Stomach (tissue), 8 donors: ENCODE measurements at regions not wholly inside any gene's neighbourhood (a gene's known extent, or its start where the extent isn't known, plus 50 kb on each side); places are given as distances from the start of the nearest gene placed in this dataset.

Experiments
- DNase-seq, 2 donors: peaks; one replicate each; pipeline versions ENCODE4 v3.0.0 to v3.0.0-alpha.2; 2013 to 2019
- H3K27ac ChIP-seq, 5 donors: fragments of 200-600 bp in 4 of 5; sonication (generic) in 4 of 5; one replicate each; pipeline ENCODE4 v1.5.1; 2013 to 2019; ENCODE audit warnings: mild to moderate bottlenecking in 1 of 5, moderate library complexity in 1 of 5
- H3K27me3 ChIP-seq, 3 donors: fragments of 200-600 bp; sonication (generic); one replicate each; pipeline ENCODE4 v1.5.1; 2017 to 2019; ENCODE audit warnings: mixed run types in 1 of 3
- H3K36me3 ChIP-seq, 4 donors: fragments of 200-600 bp; sonication (generic); 1 replicate in 3 of 4; 2 replicates in 1 of 4; pipeline ENCODE4 v1.5.1; 2016 to 2019
- H3K4me1 ChIP-seq, 4 donors: fragments of 200-600 bp; sonication (generic); one replicate each; pipeline ENCODE4 v1.5.1; 2016 to 2019
- H3K4me3 ChIP-seq, 4 donors: fragments of 200-600 bp; sonication (generic) in 3 of 4; one replicate each; pipeline ENCODE4 v1.5.1; 2016 to 2019; ENCODE audit warnings: mild to moderate bottlenecking in 1 of 4
- H3K9me3 ChIP-seq, 4 donors: fragments of 200-600 bp; sonication (generic); one replicate each; pipeline ENCODE4 v1.5.1; 2016 to 2019
- EP300 ChIP-seq: sonication (generic); formaldehyde crosslinking; IDR thresholded peaks from one replicate; pipeline ENCODE4 v1.6.1; 2017; ENCODE audit warnings: antibody characterized with exemption
- POLR2A ChIP-seq, 4 donors: fragments of 450-650 bp; IDR thresholded peaks; one replicate each; pipeline ENCODE4 v1.6.1; 2016; ENCODE audit warnings: antibody characterized with exemption in 4 of 4, control low read depth in 2 of 4, mild to moderate bottlenecking in 1 of 4, moderate library complexity in 1 of 4
- POLR2AphosphoS5 ChIP-seq, 3 donors: sonication (generic); formaldehyde crosslinking; IDR thresholded peaks; one replicate each; pipeline ENCODE4 v1.6.1; 2016; ENCODE audit warnings: antibody characterized with exemption in 3 of 3
- WGBS, 5 donors: extraction: QIAGEN DNeasy Blood & Tissue Kit in 3 of 5; methylation state at CpG; one replicate each; pipeline versions ENCODE4 v1.1.5 to v1.1.7; 2013 to 2018; 5-methylcytosine and 5-hydroxymethylcytosine counted together
- intact Hi-C: fragments of 100-400 bp; cut with DNase I; formaldehyde crosslinking; loops from one replicate; pipeline ENCODE4 v1.15.1; 2023; ENCODE audit warnings: low total_unique reads
- TF ChIP-seq, protein P1 (sequence below), 7 experiments: fragments of 450-650 bp in 4 of 7; fragments of 200-600 bp in 3 of 7; sonication (generic) in 3 of 7; IDR thresholded peaks; one replicate each; pipeline ENCODE4 v1.5.1; 2016 to 2019; ENCODE audit warnings: antibody characterized with exemption in 7 of 7, control low read depth in 2 of 7, mild to moderate bottlenecking in 1 of 7
- donor health status: healthy with polysubstance abuse.
- donor health status: Bipolar disorder and iron deficiency.
- donor health status: healthy.

DNA sequence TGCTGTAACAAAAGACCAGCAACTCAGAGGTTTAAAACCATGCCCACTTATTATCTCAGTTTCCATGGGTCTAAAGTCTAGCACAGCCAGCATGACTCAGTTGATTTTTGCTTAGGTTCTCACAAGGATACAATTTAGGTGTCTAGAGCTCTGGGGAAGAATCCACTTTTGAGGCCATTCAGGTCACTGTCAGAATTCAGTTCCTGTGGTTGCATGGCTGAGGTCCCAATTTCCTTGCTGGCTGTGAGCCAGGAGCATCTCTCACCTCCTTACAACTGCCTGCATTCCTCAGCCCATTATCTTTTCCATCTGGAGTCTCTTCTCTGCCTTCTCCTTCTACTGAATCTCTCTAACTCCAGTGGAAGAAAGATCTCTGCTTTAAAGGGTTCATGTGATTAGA is 240.5 kb upstream of the CFAP20DC start:
- H3K27me3 ChIP-seq = no peaks in the 10 kb centered on the region
- TF ChIP-seq EP300 = no peak
- no peak for TF ChIP-seq POLR2AphosphoS5 (IDR thresholded peaks at IDR 0.05)
- TF ChIP-seq POLR2A (IDR thresholded peaks at IDR 0.05) = no peak
- TF ChIP-seq, protein P1, sequence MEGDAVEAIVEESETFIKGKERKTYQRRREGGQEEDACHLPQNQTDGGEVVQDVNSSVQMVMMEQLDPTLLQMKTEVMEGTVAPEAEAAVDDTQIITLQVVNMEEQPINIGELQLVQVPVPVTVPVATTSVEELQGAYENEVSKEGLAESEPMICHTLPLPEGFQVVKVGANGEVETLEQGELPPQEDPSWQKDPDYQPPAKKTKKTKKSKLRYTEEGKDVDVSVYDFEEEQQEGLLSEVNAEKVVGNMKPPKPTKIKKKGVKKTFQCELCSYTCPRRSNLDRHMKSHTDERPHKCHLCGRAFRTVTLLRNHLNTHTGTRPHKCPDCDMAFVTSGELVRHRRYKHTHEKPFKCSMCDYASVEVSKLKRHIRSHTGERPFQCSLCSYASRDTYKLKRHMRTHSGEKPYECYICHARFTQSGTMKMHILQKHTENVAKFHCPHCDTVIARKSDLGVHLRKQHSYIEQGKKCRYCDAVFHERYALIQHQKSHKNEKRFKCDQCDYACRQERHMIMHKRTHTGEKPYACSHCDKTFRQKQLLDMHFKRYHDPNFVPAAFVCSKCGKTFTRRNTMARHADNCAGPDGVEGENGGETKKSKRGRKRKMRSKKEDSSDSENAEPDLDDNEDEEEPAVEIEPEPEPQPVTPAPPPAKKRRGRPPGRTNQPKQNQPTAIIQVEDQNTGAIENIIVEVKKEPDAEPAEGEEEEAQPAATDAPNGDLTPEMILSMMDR (IDR thresholded peaks at IDR 0.05) = no peak
- H3K4me3 ChIP-seq = no peak overlapping the region
- H3K27ac ChIP-seq = no peak overlapping the region
- H3K36me3 ChIP-seq = no peaks in the 10 kb centered on the region
- DNase-seq = no peak
- H3K9me3 ChIP-seq = peaks cover 0 to 28% (median 5%) of the 10 kb centered on the region in 4 donors
- H3K4me1 ChIP-seq = no peaks in the 10 kb centered on the region
- intact Hi-C loops = no loop called here

DNA sequence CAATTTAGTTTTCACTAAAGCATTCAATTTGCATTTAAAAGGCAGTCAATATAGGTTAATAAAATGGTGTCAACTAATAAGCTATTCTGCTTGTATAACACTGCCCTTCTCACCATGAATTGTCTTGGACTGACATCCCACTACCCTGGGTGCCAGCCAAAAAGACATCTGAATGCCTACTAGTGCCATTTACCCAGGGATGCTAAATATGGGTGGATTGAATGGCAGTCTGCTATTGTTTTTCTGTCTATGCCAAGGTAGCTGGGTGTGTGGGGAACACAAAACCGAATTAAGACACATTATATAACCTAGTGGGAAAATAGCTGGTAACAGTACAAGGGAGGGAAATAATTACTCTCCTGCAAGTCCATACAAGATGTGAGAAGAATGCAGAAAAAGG is 240.0 kb upstream of the CFAP20DC start:
- intact Hi-C loops = no loop called here
- Histone ChIP-seq H3K27ac (no peak overlapping the region), H3K36me3 (no peaks in the 10 kb centered on the region)

DNA sequence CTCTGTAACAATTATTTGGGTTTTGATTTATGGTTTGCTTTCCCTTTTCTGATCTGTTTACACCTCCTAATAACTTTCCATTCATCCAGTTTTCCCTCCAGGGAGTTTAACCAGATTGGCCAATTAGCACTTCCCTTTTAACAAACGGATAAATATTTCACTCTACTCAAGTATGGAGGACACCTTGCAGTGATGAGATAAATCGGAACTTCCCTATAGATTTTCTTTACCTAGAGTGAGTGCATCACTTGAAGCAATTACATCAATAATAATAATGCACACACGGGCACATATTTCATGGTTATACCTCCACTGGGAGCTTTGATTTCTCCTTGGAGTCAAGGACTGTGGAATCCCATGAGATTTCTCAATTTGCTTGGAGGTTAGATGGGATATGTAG is 239.1 kb upstream of the CFAP20DC start:
- no peak for TF ChIP-seq POLR2A (IDR thresholded peaks at IDR 0.05)
- TF ChIP-seq EP300 = no peak
- TF ChIP-seq POLR2AphosphoS5 (IDR thresholded peaks at IDR 0.05) = no peak
- TF ChIP-seq, protein P1 (IDR thresholded peaks at IDR 0.05) = no peak
- Histone ChIP-seq H3K4me3 (no peak overlapping the region), H3K4me1 (no peaks in the 10 kb centered on the region), H3K9me3 (peaks cover 0 to 14% (median 2%) of the 10 kb centered on the region in 4 donors), H3K36me3 (no peaks in the 10 kb centered on the region), H3K27ac (no peak overlapping the region), H3K27me3 (no peaks in the 10 kb centered on the region)
- no peak for DNase-seq
- WGBS, 5 donors = 45 to 58% (median 54%) methylated on average over 3 of the region's 3 CpGs
- intact Hi-C loops = no loop called here

More for the DNA sequence above, 240.0 kb upstream of the CFAP20DC start:
- 79 to 97% (median 89%) methylated on average over 1 of the region's 1 CpG for WGBS, 5 donors
- DNase-seq = no peak
- H3K4me1 ChIP-seq = no peaks in the 10 kb centered on the region
- H3K9me3 ChIP-seq = peaks cover 0 to 22% (median 3%) of the 10 kb centered on the region in 4 donors
- no peaks in the 10 kb centered on the region for H3K27me3 ChIP-seq
- TF ChIP-seq POLR2AphosphoS5 (IDR thresholded peaks at IDR 0.05) (no peak), POLR2A (IDR thresholded peaks at IDR 0.05) (no peak), EP300 (no peak)
- H3K4me3 ChIP-seq = no peak overlapping the region

DNA sequence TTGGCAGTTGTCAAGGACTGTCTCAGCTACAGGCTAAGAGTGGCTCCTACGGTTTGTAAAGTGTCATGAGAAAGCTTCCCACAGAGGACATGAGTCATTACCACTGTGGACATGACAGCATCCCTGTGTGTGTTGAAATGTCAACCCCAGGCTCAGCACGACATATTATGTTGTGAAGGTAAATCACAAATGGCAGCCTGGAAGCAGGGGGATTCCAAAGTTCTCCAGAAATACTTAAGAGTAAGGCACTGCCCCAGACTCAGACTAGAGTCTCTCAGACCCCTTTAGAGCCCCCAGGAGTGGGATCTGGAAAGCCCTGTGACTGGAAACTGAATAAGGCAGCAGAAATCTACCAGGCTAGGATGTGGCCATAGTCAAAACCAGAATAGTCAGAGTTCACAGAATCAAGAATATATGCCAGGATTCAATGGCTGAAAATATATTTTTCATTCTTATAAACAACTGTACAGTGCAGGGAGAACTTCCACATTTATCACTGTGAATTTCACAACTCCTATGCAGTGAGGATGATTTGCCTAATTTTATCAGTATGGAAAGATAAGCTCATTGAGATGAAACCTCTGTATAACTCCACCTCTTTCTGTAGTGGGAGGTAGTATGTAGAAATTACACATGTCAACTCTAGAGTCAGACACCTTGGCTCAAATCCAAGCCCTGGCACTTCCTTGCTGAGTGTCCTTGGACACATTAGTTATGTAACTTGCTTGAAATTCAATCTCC is 237.1 kb upstream of the CFAP20DC start:
- H3K4me3 ChIP-seq = no peak overlapping the region
- TF ChIP-seq POLR2A (IDR thresholded peaks at IDR 0.05) = no peak
- TF ChIP-seq, protein P1 (IDR thresholded peaks at IDR 0.05) = no peak
- no peak for TF ChIP-seq EP300
- no peak for TF ChIP-seq POLR2AphosphoS5 (IDR thresholded peaks at IDR 0.05)
- 55 to 75% (median 61%) methylated on average over 2 of the region's 2 CpGs for WGBS, 5 donors
- intact Hi-C loops = no loop called here
- no peaks in the 10 kb centered on the region for H3K27me3 ChIP-seq
- H3K36me3 ChIP-seq = no peaks in the 10 kb centered on the region
- H3K4me1 ChIP-seq = no peaks in the 10 kb centered on the region
- no peak overlapping the region for H3K27ac ChIP-seq
- DNase-seq = peak; percentile 31 to 42
- H3K9me3 ChIP-seq = no peaks in the 10 kb centered on the region

DNA sequence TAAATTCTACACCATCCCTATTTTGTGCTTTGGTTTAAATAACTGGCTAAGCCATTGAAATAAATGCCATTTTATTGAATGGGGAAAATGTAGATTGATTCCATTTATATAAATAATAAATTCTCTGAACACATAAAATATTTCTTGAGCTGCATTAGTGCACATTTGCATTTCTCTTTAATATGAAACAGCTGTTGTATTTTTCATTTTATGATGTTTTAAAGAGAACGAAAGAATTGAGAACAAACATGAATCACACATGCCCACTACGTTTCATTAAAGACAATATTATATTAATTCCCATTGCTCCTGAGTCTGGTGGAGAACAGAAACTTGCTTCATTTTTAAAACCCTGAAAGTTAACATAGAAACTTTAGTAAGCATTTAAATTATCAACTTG is 235.7 kb upstream of the CFAP20DC start:
- TF ChIP-seq POLR2A (IDR thresholded peaks at IDR 0.05) = no peak
- no peak for TF ChIP-seq POLR2AphosphoS5 (IDR thresholded peaks at IDR 0.05)
- no peak for TF ChIP-seq EP300
- TF ChIP-seq, protein P1 (IDR thresholded peaks at IDR 0.05) = no peak
- 76 to 85% (median 82%) methylated on average over 2 of the region's 2 CpGs for WGBS, 5 donors

More for the DNA sequence above, 235.7 kb upstream of the CFAP20DC start:
- Histone ChIP-seq H3K4me3 (no peak overlapping the region), H3K27me3 (no peaks in the 10 kb centered on the region), H3K36me3 (no peaks in the 10 kb centered on the region), H3K9me3 (no peaks in the 10 kb centered on the region), H3K4me1 (no peaks in the 10 kb centered on the region), H3K27ac (no peak overlapping the region)
- intact Hi-C loops = no loop called here
- no peak for DNase-seq
